Coronary artery (tissue), 2 donors: ENCODE measurements at regions not wholly inside any gene's neighbourhood (a gene's known extent, or its start where the extent isn't known, plus 50 kb on each side); places are given as distances from the start of the nearest gene placed in this dataset.

Experiments used
- DNase-seq: peaks from one replicate; pipeline ENCODE4 v3.0.0-alpha.2; 2017; ENCODE audit warnings: low spot score
- H3K27ac ChIP-seq, 2 donors: fragments of 200-600 bp; sonication (generic); one replicate each; pipeline ENCODE4 v1.5.1; 2016 to 2019
- H3K4me3 ChIP-seq: fragments of 200-600 bp; sonication (generic); 2 replicates; pipeline ENCODE4 v1.5.1; 2016; ENCODE audit warnings: mild to moderate bottlenecking, moderate library complexity
- CTCF ChIP-seq: fragments of 200-600 bp; sonication (generic); IDR thresholded peaks from one replicate; pipeline ENCODE4 v1.5.1; 2019; ENCODE audit warnings: antibody characterized with exemption

DNA sequence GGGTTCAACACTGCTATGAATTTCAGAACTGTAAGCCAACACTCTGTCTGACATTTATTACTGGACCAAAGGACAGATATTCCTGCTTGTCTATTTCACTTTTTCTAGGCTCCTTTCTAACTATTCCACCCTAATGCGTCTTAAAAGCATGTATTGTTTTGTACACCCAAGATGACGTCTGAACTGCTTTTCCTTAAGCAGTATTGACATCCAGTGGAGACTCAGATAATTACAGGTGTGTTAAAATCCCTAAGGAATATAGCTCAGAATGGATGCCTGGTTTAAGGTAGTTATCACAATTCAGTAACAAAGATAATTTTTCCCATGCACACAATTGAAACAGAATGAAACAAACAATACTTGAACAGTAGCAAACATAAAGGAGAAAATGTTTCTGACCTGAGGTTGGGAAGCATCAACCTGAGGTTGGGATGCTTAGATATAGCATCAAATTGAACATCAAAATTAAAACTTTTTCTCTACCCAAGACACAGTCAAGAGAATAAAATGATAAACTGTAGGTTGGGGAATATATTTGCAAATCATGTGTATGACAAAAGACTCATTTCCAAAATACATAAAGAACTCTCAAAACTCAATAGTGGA lies 93.7 kb upstream of the PTPRR start:
- no peak overlapping the region for H3K27ac ChIP-seq
- TF ChIP-seq CTCF, result no peak
- H3K4me3 ChIP-seq, result no peak overlapping the region
- no peak for DNase-seq

- H3K27ac ChIP-seq, result peak overlapping the region in 1 of 2 donors; percentile 38
- no peak for DNase-seq
- no peak for TF ChIP-seq CTCF
- no peak overlapping the region for H3K4me3 ChIP-seq
These were observed 90.7 kb upstream of the PTPRR start for GRCh38 chr12:71011261-71011660.

GRCh38 chr12:71010143-71010479 lies 89.6 kb upstream of the PTPRR start:
- Histone ChIP-seq H3K27ac (no peak overlapping the region), H3K4me3 (no peak overlapping the region)
- TF ChIP-seq CTCF, result no peak
- DNase-seq, result no peak

DNA sequence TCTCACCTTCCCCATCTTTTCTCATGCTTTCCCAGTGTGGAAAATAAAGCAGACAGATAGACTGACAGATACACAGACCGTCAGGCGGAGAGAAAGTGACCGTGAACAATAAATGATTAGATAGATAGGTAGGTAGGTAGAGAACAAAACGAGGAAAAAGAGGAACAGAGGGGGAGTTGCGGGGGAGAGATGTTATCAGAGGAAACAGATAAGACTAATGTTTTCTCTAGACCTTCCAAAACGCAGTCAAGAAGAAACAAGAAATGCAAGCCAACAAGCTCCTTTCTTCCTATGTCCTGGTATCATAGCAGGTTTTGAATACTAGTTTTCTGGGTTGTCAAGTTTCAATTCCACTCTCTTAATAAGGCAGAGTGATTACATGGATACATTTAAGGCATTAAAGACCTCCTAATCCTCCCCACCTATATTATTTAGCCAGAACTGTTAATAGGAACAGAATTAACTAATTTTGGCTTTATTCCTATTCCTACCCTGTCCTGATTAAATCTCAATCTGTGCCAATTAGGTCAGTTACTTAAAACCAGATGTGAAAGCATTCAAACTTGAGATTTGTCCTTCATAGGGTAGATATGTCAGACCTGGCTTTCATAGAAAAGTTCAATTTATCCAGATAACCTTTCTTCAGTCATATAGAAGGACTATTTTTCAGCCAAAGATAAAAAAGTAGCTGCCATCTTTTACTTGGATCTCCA lies 89.0 kb upstream of the PTPRR start:
- DNase-seq, result no peak
- H3K27ac ChIP-seq, result no peak overlapping the region
- H3K4me3 ChIP-seq, result no peak overlapping the region
- no peak for TF ChIP-seq CTCF

DNA sequence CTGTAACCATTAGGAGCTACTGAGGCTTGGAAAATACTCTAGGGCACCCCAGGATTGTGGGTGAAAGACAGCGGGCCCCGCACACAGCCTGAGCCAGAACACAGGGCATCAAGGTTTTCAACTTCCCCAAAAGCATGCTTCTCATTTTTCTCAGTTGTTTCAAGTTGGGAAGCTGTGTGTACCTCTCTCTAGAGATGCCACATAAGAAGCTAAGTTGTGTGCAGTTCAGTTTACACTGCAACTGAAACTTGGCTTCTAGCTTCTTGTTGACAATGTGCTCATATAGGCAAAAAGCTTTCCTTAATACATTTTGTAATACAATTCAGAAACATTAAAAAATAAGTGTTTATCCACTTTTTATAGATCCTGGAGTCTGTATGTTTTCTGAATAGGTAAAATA lies 88.1 kb upstream of the PTPRR start:
- H3K27ac ChIP-seq, result no peak overlapping the region
- no peak overlapping the region for H3K4me3 ChIP-seq
- no peak for DNase-seq
- TF ChIP-seq CTCF, result no peak

- no peak overlapping the region for H3K27ac ChIP-seq
- DNase-seq, result no peak
- H3K4me3 ChIP-seq, result no peak overlapping the region
- TF ChIP-seq CTCF, result no peak
These were observed 87.4 kb upstream of the PTPRR start for GRCh38 chr12:71007781-71008404.

DNA sequence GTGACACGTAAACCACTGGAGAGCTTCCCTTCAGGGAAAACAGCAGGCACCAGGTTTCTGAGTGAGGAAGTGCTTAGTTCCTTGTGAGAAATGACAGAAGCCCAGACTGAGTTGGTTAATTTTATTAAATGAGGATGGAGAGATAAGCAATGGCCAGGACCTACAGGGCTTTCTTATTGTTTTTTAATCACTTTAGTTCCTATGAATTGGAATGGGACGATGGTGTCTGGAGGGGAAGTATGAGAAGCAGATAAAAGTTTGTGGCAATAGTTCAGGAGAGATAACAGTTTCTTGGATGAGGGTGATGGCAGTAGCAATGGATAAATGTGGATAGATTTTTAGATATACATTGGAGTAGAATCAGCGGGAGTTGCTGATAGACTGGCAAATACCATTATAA lies 86.5 kb upstream of the PTPRR start:
- Histone ChIP-seq H3K4me3 (no peak overlapping the region), H3K27ac (no peak overlapping the region)
- no peak for TF ChIP-seq CTCF

More for the DNA sequence above, 86.5 kb upstream of the PTPRR start:
- DNase-seq, result no peak
